Stimulated activated CD8-positive, alpha-beta memory T cell treated with anti-CD3 and anti-CD28 coated beads, Interleukin-4, amount 100 ng/mL, for 1 hour (primary cell): ENCODE measurements at regions not wholly inside any gene's neighbourhood (a gene's known extent, or its start where the extent isn't known, plus 50 kb on each side); places are given as distances from the start of the nearest gene placed in this dataset.

ENCODE experiments used
- DNase-seq, 2 donors: peaks; one replicate each; pipeline ENCODE4 v3.0.0-alpha.2; 2020; ENCODE audit warnings: low read depth in 2 of 2, low spot score in 1 of 2

DNA sequence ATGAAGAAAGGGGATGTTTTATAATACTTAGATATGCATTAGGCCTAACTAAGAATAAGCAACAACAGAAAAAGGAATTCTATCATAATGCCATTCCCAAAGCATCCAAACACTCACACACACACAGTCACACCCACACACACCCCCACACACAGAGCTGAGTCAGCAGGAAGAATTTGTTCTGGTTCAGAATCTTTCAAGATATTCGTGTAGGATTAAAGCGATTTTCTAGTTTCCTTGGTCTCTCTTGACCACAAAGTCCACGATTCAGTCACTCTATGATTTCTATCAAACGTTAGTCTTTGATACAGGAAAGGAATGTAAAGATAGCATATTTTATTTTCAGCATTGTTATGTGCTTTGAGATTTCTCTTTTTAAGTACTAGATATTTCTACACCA lies 382.6 kb upstream of the DCN start:
- no peak for DNase-seq

DNA sequence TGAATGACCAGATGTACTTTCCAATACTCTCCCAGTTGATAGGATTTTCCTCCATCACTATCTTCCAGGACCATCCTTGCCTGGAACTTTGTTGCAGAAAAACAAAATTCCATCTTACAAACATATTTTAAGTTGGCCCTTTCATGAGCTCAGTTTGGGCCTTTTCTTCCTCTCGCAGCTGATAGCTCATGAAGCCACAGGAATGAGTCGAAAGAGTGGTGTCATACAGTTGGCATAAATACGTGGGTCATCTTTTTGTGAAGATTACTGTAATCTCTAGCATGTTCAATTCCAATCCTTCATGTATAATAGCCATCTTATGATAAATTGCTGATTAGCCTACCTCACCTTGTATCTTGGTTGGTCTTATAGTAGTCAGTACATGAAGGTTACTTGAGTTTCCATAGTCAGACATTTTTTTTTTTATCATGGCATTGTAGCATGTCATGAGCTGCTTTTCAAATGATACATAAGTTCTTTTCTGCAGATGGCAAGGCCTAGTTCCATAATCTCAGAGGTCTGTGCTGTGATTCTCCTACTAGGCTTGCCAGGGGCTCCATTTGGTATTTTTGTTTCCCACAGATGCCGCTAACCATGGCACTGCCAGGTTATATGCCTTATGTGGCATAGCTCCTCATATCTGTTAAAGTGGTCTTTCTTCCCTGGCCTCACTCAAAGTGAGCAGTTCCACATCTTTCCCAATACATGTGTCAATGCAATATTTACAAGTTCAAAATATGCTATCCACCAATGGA lies 380.6 kb upstream of the DCN start:
- no peak for DNase-seq

DNA sequence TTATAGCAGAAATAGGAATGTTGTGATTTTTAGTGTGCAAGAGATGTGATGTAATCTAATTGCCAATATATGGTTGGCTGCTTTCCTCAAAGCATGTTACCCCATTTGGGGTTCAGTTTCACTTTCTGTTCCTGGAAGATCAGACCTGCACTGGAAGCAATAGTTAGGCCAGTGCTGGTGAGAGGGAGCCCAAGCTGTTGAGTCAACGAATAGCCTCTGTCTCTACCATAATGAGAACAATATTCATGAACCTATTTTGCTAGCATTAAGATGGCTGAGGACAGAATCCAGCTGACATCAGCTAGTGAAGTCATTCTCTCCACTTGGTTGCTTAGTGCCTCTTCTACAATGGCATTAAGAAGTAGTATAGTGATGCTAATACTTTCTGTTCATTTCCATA lies 379.9 kb upstream of the DCN start:
- DNase-seq, result no peak

DNA sequence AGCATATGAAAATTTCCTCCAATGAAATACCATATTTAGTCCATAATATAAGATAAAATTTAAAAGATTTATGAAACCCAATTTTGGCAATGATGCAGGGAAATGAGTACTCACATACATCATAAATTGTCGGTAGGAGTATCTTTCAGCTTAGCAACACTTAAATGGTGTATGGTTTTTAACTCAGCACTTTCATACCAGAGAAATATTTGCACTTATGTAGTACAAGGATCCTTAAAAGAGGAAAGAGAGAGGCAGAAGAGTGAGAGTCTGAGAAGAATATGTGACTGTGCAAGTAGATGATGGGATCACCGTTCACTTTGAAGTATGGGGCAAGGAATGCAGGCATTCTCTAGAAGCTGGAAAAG lies 379.3 kb upstream of the DCN start:
- no peak for DNase-seq

DNA sequence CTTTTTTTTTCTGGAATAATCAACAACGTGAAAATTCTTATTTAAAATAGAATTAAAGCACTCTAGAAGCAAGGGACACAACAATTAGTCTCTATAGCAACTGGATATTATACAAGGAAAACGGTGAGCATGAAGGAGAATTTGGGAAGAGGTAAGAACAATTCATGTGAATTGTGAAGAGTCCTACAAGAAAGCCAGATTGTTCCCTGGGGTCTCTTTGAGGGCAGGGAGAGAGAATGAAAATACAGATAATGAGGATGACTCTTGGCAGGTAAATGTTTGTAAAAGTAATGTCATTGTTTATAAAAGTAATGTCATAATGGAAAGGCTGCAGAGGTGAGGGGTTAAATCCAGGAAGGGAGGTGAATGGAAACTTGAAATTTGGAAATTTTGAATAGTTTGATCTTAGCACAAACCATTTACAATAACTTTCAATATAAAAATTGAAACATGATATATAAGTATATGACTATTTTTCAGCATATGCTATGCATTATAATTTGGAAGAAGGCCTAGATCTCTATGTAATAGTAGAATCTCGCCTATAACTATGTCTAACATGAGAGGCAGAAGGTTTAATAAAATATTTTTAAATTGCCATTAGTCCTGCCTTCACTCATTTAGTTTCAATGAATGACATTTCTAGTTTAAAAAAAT lies 378.8 kb upstream of the DCN start:
- no peak for DNase-seq

DNA sequence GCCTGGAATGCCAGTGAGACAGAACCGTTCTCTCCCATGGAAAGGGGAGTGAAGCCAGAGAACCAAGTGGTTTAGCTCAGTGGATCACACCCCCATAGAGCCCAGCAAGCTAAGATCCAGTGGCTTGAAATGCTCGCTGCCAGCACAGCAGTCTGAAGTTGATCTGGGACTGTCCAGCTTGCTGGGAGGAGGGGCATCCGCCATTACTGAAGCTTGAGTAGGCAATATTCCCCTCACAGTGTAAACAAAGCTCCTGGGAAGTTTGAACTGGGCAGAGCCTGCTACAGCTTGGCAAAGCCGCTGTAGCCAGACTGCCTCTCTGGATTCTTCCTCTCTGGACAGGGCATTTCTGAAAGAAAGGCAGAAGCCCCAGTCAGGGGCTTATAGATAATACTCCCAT lies 374.3 kb upstream of the DCN start:
- DNase-seq, result no peak

DNA sequence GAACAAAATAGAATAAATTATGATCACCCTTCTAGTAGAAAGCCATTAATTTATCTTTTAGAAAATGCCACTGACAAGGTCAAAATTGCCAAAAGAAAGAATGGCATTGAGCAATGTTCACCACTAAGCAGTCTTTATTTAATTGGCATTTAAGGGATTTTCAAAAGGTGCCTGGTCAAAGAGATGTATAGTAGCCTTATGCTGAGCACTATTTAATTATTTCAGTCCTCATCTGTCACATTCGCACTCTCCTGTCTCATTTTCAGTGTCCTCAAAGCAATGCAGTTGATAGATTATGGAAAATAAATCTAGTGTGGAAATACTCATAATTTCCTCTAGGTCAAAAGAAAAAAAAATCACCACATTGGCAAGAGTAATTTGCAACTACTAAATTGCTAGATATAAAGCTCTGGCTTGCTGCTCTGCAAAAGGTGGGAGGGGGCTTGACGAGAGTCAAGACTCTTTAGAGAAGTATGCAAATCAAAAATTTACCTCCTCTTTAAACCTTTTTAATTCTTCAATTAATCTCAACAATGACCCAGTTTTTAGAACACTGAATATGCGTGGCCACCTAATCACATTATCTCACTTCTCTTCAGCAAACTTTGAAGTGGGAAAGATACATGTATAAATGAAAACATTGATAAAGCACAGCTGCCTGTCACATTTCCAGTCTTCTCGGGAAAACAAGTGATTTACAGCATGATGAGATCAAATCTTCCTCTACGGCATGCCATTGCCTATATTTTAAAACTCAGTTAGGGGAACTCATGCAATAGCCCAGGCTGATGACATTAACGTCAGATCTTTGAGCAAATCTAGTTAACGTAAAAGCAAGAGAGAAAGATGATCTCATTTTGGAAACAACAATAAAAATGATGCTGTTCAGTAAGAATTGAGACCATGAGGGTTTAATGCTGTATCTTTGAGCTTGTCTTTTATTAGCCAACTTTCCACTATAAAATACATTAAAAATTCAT lies 373.1 kb upstream of the DCN start:
- DNase-seq, result no peak

DNA sequence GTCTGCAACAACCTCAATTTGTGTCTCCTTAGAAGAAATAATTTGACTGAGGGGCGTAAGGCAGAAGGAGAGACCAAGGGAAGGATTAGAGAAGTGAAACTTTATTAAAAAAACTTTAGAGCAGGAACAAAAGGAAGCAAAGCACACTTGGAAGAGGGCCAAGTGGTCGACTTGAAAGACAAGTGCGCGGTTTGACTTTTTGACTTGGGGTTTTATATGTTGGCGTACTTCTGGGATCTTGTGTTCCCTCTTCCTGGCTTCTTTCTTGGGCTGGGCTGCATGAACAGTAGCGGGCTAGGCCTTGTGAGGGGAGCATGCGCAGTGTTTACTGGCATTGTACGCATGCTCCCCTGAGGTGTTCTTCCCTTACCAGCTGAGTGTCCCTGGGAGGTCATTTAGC lies 369.3 kb upstream of the DCN start:
- DNase-seq, result no peak

DNA sequence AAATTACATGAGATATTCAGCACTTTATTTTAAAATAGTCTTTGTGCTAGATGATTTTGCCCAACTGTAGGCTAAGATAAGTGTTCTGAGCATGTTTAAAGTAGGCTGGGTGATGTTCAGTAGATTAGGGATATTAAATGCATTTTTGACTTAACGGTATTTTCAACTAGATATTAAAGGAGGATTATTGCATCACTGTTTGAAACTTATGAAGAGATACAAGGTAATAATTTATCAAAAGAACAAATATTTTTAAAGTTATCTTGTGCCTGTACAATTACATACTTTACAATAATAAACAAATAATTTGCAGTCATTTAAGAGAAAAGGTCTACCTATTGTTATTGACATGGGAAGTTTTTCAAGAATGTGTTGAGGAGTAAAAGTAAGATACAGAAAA lies 368.6 kb upstream of the DCN start:
- DNase-seq, result no peak

DNA sequence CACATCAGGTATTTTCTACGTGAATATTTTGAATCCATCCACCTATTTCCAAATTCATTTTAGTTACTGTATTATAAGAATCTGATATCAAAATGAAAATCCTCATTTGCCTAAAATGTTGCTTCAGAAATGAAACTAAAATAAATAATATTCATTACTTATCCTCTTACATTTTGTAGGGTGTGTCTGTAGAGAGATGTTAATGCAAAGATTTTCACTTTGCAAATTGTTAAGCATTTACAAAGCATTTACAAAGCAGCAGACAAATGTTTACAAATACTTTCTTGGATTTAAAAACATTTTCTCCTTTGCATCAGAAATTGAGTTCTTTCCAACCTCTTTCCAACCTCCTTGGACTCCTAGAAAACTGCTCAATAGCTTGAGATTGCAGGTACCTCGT lies 360.0 kb upstream of the DCN start:
- DNase-seq, result no peak

DNA sequence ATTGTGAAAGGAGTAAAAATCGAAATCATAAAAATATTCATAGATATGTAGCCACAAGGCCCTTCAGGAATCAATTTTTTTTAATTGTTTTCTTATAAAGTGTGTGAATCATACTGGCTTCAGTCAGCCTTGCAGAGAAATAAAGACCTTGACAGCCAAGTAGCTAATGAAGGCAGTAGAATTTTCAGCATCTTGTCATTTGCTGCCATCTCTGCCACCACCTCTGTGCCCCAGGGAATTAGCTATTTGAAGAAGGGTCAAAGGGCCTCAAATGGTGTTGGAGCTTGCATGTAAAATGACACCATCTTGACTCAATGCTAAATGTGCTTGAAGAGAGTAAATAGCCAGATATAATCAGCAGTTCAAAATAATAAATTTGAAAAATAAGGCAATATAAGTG lies 359.4 kb upstream of the DCN start:
- DNase-seq, result no peak

DNA sequence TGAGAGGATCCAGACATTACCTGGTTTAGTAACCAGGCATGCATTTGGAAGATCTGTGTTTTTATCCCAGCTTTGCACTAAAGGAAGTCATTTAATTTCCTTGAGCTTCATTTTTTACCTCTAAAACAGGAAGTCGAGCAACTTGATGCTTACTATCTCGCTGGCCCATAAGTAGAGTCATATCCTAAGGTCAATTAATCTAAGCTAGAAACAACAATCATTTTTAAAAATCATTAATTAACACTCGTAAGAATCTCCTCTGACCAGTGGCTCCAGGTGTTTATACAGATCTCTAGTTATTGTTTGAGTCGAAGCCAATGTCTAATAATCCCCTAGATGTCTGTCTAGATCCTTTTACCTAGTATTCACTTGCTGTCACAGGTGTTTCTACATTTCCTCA lies 355.8 kb upstream of the DCN start:
- DNase-seq, result no peak

DNA sequence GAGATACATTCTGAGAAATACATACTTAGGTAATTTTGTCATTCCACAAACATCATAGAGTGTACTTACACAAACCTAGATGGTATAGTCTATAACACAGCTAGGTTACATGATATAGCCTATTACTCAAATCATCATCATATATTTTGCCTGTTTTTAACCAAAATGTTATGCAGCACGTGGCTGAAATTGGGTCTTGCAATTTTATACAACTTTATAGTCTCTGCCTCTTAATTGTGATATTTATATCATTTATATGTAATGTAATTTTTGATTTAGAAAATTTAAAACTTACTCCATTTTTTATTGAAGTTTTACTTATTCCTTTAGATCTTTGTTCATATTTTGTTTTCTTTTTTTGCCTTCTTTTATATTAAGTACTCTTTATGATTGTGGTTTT lies 350.7 kb upstream of the DCN start:
- no peak for DNase-seq

DNA sequence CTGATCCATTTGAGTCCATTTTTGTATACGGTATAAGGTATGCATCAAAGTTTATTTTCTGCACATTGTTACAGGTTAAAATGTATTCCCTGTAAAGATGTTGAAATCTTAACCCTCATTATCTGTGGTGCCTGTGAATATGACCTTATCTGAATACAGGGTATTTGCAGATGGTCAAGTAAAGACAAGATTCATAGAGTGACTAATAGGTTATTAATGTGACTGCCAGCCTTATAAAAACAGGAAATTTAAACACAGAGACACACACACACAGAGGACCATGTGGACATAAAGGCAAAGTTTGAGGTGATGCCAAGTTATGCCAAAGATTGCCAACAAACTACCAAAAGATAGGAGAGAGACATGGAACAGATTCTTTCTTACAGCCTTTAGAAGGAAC lies 347.2 kb upstream of the DCN start:
- no peak for DNase-seq

DNA sequence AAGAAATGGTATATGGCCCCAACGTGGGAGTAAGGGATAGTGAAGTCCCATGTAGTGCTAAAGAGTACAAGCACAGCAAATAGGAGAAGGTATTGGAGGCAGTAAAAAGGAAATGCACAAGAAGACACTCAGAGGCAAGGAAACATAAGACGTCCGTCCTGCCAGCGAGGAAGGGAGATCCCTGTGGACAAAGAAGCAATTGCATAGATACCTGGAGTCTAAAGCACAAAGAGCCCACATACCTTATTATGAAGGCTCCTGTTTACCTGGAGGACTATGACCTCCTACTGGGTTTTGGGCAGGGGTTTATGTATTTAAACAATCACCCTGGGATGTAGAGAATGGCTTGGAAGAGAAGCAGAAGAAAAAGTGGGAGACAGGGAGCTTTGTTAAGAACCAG lies 341.2 kb upstream of the DCN start:
- DNase-seq, result no peak

DNA sequence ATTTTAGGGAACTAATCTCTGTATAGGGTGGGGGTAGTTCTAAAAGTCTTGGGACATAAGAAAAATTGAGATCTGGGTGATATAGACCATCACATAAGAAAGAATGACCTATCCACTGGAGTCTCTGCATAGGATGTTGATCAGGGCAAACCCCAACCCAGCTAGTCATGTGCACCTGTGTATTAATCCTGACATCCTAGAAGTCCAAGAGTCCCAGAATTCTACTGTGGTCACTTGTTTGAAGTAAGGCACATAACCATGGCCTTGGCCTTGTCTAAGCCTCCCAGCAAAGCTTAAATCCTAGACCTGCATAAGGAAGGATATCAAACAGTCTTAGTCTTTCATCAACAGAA lies 334.1 kb upstream of the DCN start:
- DNase-seq, result no peak

DNA sequence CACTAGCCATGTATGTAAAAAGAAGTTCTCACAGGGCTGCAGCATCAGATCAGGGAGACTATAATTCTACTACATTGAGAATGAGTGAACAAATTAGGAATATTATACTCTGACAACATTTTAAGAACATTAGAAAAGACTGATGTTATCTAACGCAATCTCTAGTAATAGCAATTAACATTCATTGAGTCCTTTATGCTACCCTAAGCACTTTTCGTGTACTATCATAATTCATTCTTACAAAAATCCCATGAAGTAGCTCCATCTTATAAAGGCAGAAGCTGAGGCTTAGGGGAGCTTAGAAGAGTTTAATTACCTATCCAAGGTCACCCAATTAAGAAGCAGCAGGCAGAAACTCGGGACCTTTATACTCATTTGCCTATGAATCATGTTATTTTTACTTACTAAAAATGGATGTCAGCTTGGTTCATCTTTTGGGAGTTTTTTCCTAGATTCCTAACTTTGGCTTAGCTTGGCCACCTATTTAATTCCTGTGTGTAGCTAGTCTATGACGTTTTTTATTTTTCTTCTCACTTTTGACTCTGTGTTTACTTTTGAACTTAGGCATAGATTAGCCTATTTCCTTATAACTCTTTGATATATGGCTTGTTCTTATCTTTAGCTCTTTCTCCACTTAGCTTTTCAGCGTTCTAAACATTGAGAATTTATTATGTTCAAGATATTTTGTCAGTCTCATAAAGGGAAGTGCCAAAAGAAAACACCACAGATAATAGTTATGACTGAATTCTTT lies 333.5 kb upstream of the DCN start:
- no peak for DNase-seq

DNA sequence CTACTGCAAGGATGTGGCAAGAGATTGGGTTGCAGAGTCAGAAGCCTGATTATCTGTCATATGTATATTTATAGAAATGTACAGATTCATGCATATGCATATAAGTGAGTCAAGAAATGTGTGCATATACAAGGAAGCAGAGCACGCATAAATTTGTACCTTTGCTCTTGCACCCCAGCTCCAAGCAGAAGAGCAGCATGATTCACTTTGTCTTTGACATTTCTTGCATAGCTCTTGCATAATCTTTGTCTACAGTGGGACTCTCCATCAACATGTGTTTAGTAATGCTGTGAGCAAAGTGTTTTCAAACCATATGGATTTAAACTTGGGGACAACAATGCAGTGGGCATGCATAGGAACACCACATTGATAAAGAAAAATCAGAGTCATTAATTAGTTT lies 330.7 kb upstream of the DCN start:
- DNase-seq, result no peak

DNA sequence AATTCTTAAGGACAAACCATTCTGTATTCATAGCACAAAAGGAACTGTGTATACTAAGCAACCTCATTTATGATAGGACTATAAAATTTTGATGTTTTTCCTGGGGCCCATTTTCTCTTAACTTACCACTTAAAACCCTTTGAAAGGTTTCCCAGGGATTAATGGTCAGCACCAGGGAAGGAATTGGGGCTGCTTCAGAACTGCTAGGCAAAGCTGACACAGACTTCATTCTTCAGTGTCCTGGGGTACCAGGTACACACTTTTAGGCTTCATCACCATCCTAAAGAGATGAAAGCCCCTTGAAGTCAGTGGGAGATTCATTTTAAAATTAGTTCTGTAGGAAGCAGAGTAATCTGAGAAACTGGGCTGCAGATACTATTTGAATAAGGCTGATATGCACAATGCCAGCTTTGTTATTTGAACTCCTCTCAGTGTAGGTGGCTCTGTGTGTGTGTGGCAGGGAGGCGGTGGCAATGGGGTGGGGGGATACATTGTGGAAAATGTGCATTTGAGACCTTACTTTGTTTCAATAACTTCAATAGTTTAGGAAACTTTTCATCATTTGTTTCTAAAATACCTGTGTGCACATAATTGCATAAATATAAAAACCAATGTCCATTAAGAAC lies 329.3 kb upstream of the DCN start:
- no peak for DNase-seq

DNA sequence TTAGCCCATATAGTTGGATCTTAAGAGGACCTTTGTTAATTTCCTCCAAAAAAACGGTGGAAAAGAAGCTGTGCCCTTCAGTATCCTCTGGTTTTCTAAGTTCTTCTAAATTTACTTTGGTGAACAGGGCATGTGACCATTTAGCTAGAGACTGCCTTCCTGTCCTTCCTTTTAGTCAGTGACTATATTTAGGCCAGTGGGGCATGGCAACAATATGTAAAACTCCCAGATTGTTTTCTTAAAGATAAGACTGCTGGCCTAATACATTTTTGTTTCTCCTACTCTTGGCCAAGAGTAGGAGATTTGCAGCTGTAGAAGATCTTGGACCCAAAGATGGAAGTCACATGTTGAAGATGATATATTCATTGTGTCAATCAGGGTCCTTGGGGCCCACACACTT lies 325.1 kb upstream of the DCN start:
- DNase-seq, result no peak

DNA sequence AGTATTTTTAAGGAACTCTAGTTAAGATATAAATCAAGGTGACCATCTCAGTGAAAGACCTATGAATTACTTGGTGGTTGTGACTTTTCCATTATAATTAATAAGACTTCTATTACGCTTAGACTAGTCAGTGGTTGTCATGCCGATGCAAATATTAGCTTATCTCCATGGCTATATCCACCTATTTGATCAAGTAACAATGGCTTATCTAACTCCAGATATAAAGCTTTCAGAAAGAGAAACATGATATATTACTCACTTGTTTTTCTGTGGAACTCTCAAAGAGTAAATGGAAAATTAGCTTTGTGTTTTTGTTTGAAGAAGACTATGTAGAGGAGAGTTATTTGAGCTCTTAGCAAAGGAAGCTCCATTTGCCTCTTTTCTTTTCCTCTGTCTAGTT lies 323.8 kb upstream of the DCN start:
- no peak for DNase-seq
